H9 (cell line): ENCODE measurements at regions not wholly inside any gene's neighbourhood (a gene's known extent, or its start where the extent isn't known, plus 50 kb on each side); places are given as distances from the start of the nearest gene placed in this dataset.

Experiments
- DNase-seq: peaks from one replicate; pipeline ENCODE4 v3.0.0-alpha.2; 2017
- H2AFZ ChIP-seq: one replicate; pipeline ENCODE4 v1.6.1; 2013; ENCODE audit warnings: mild to moderate bottlenecking, low read length, control low read depth, moderate library complexity
- H2AK5ac ChIP-seq: 2 replicates; pipeline ENCODE4 v1.6.1; 2013; ENCODE audit warnings: low read length, control low read depth, mixed read lengths; ENCODE audit not compliant: insufficient read length
- H2BK120ac ChIP-seq: one replicate; pipeline ENCODE4 v1.6.1; 2013; ENCODE audit warnings: low read depth, mild to moderate bottlenecking, low read length, control low read depth, inconsistent platforms; ENCODE audit not compliant: poor library complexity, severe bottlenecking
- H2BK12ac ChIP-seq: 2 replicates; pipeline ENCODE4 v1.6.1; 2013; ENCODE audit warnings: low read length, control low read depth, mixed read lengths, low read depth; ENCODE audit not compliant: insufficient read length
- H2BK15ac ChIP-seq: 2 replicates; pipeline ENCODE4 v1.6.1; 2013; ENCODE audit warnings: low read depth, low read length, control low read depth
- H2BK20ac ChIP-seq: one replicate; pipeline ENCODE4 v1.6.1; 2013; ENCODE audit warnings: low read depth, mild to moderate bottlenecking, low read length, control low read depth, inconsistent platforms; ENCODE audit not compliant: poor library complexity, severe bottlenecking
- H2BK5ac ChIP-seq: 2 replicates; pipeline ENCODE4 v1.6.1; 2013; ENCODE audit warnings: low read length, control low read depth, mixed read lengths; ENCODE audit not compliant: insufficient read length
- H3K14ac ChIP-seq: 2 replicates; pipeline ENCODE4 v1.6.1; 2013; ENCODE audit warnings: low read length, control low read depth; ENCODE audit not compliant: insufficient read depth
- H3K18ac ChIP-seq: 2 replicates; pipeline ENCODE4 v1.6.1; 2013; ENCODE audit warnings: low read depth, mild to moderate bottlenecking, mixed read lengths, low read length, control low read depth; ENCODE audit not compliant: insufficient read length
- H3K23ac ChIP-seq: 2 replicates; pipeline ENCODE4 v1.6.1; 2013; ENCODE audit warnings: low read length, control low read depth, mixed read lengths, low read depth; ENCODE audit not compliant: insufficient read length
- H3K23me2 ChIP-seq: 2 replicates; pipeline ENCODE4 v1.6.1; 2013; ENCODE audit warnings: low read depth, mild to moderate bottlenecking, mixed read lengths, low read length, control low read depth; ENCODE audit not compliant: insufficient read length, poor library complexity, severe bottlenecking
- H3K27ac ChIP-seq: 2 replicates; pipeline ENCODE4 v1.5.1; 2013; ENCODE audit warnings: low read length, control low read depth, mixed read lengths, low read depth; ENCODE audit not compliant: insufficient read length
- H3K27me3 ChIP-seq: 2 replicates; pipeline ENCODE4 v1.6.1; 2013; ENCODE audit warnings: low read length, control low read depth, inconsistent platforms; ENCODE audit not compliant: insufficient read depth
- H3K4ac ChIP-seq: 2 replicates; pipeline ENCODE4 v1.6.1; 2013; ENCODE audit warnings: low read depth, mild to moderate bottlenecking, control low read depth, inconsistent platforms, low read length, moderate library complexity
- H3K4me1 ChIP-seq: 2 replicates; pipeline ENCODE4 v1.6.1; 2013; ENCODE audit warnings: low read length, control low read depth, inconsistent platforms; ENCODE audit not compliant: insufficient read depth
- H3K4me2 ChIP-seq: 2 replicates; pipeline ENCODE4 v1.6.1; 2013; ENCODE audit warnings: low read length, control low read depth, mixed read lengths; ENCODE audit not compliant: insufficient read length, insufficient read depth
- H3K56ac ChIP-seq: 2 replicates; pipeline ENCODE4 v1.6.1; 2013; ENCODE audit warnings: low read depth, mild to moderate bottlenecking, mixed read lengths, low read length, control low read depth; ENCODE audit not compliant: insufficient read length
- H3K79me1 ChIP-seq: 2 replicates; pipeline ENCODE4 v1.6.1; 2013; ENCODE audit warnings: low read depth, mild to moderate bottlenecking, moderate library complexity, low read length, control low read depth, inconsistent platforms; ENCODE audit not compliant: insufficient read depth, poor library complexity, severe bottlenecking
- H3K79me2 ChIP-seq: 2 replicates; pipeline ENCODE4 v1.6.1; 2013; ENCODE audit warnings: low read length, control low read depth, inconsistent platforms; ENCODE audit not compliant: insufficient read depth
- H3K9ac ChIP-seq: 2 replicates; pipeline ENCODE4 v1.6.1; 2013; ENCODE audit warnings: low read length, control low read depth, mixed read lengths; ENCODE audit not compliant: insufficient read length; ENCODE audit errors: extremely low read depth
- H3K9me3 ChIP-seq: one replicate; pipeline ENCODE4 v1.6.1; 2013; ENCODE audit warnings: low read depth, low read length, inconsistent platforms; ENCODE audit not compliant: control insufficient read depth
- H3T11ph ChIP-seq: one replicate; pipeline ENCODE4 v1.6.1; 2013; ENCODE audit warnings: mild to moderate bottlenecking, low read length, control low read depth, inconsistent platforms
- H4K20me1 ChIP-seq: one replicate; pipeline ENCODE4 v1.6.1; 2013; ENCODE audit not compliant: control insufficient read depth, insufficient read length, insufficient read depth
- H4K5ac ChIP-seq: 2 replicates; pipeline ENCODE4 v1.6.1; 2013; ENCODE audit warnings: low read depth, mild to moderate bottlenecking, mixed read lengths, low read length, control low read depth; ENCODE audit not compliant: insufficient read length
- H4K8ac ChIP-seq: replicated peaks from 2 replicates; pipeline ENCODE4 v1.6.1; 2013; ENCODE audit warnings: low read length, control low read depth, mixed read lengths, low read depth; ENCODE audit not compliant: insufficient read length
- H4K91ac ChIP-seq: 2 replicates; pipeline ENCODE4 v1.6.1; 2013; ENCODE audit warnings: low read depth, mild to moderate bottlenecking, moderate library complexity, mixed read lengths, low read length, control low read depth; ENCODE audit not compliant: insufficient read length
- H3K27ac Mint-ChIP-seq, 3 experiments: 2 replicates in 2 of 3; 3 replicates in 1 of 3; pipeline ENCODE4 v1.8.0; 2020 to 2021; ENCODE audit warnings: mixed read lengths in 3 of 3, mild to moderate bottlenecking in 1 of 3, moderate library complexity in 1 of 3
- H3K27me3 Mint-ChIP-seq: 2 replicates; pipeline ENCODE4 v1.8.0; 2021; ENCODE audit warnings: low read depth, mild to moderate bottlenecking, moderate library complexity, mixed read lengths
- H3K36me3 Mint-ChIP-seq, 3 experiments: 2 replicates in 2 of 3; 3 replicates in 1 of 3; pipeline ENCODE4 v1.8.0; 2020 to 2021; ENCODE audit warnings: low read depth in 3 of 3, mixed read lengths in 3 of 3; ENCODE audit not compliant: insufficient read depth in 1 of 3
- H3K4me1 Mint-ChIP-seq, 2 experiments: 2 replicates each; pipeline ENCODE4 v1.8.0; 2020; ENCODE audit warnings: mixed read lengths in 2 of 2
- H3K4me3 Mint-ChIP-seq, 2 experiments: 2 replicates in 1 of 2; 3 replicates in 1 of 2; pipeline ENCODE4 v1.8.0; 2020 to 2021; ENCODE audit warnings: mild to moderate bottlenecking in 2 of 2, mixed read lengths in 2 of 2, moderate library complexity in 1 of 2
- H3K9me3 Mint-ChIP-seq, 2 experiments: 2 replicates in 1 of 2; 3 replicates in 1 of 2; pipeline ENCODE4 v1.8.0; 2020; ENCODE audit warnings: mild to moderate bottlenecking in 2 of 2, mixed read lengths in 2 of 2, moderate library complexity in 1 of 2
- CTCF ChIP-seq: fragments of 200-600 bp; sonication (generic); conservative IDR thresholded peaks from 3 replicates; pipeline ENCODE4 v1.8.0; 2021; ENCODE audit warnings: antibody characterized with exemption, mild to moderate bottlenecking
- WGBS: extraction: QIAGEN DNeasy Blood & Tissue Kit; methylation state at CpG from one replicate; pipeline ENCODE4 v1.1.7; 2013; ENCODE audit warnings: missing lambda C conversion rate, low lambda C conversion rate, mixed read lengths; ENCODE audit not compliant: insufficient read length; ENCODE audit errors: extremely low coverage; 5-methylcytosine and 5-hydroxymethylcytosine counted together

- no peaks in the 10 kb centered on the region for H3K79me1 ChIP-seq
- no peaks in the 10 kb centered on the region for H3K4me1 ChIP-seq
- H3K27ac Mint-ChIP-seq = no peak overlapping the region
- H2BK20ac ChIP-seq = no peak overlapping the region
- no peak overlapping the region for H2BK12ac ChIP-seq
- no peak overlapping the region for H3K56ac ChIP-seq
- H3K9ac ChIP-seq = no peak overlapping the region
- H3K23ac ChIP-seq = no peak overlapping the region
- no peak for DNase-seq
- no peaks in the 10 kb centered on the region for H3K27me3 ChIP-seq
- no peaks in the 10 kb centered on the region for H3K23me2 ChIP-seq
- H3K9me3 Mint-ChIP-seq = peaks cover 0 to 2% of the 10 kb centered on the region in 2 experiments; a peak in 3 of 5 replicates
- H4K8ac ChIP-seq = no peak overlapping the region
- no peak overlapping the region for H2BK120ac ChIP-seq
- H2BK15ac ChIP-seq = no peak overlapping the region
- TF ChIP-seq CTCF = no peak
- no peak overlapping the region for H3K27ac ChIP-seq
- H3K4ac ChIP-seq = no peak overlapping the region
- no peaks in the 10 kb centered on the region for H3K36me3 Mint-ChIP-seq
- no peak overlapping the region for H3K18ac ChIP-seq
- no peaks in the 10 kb centered on the region for H3K79me2 ChIP-seq
- H2AFZ ChIP-seq = no peak overlapping the region
- no peak overlapping the region for H3K14ac ChIP-seq
- H3K4me2 ChIP-seq = no peak overlapping the region
- no peak overlapping the region for H2AK5ac ChIP-seq
- no peak overlapping the region for H4K91ac ChIP-seq
- no peak overlapping the region for H3T11ph ChIP-seq
- H2BK5ac ChIP-seq = no peak overlapping the region
- no peaks in the 10 kb centered on the region for H3K9me3 ChIP-seq
- no CpG with 5 or more reads among the region's 2 CpGs for WGBS
- H3K4me3 Mint-ChIP-seq = no peak overlapping the region
- H4K20me1 ChIP-seq = no peaks in the 10 kb centered on the region
- no peaks in the 10 kb centered on the region for H3K27me3 Mint-ChIP-seq
- H3K4me1 Mint-ChIP-seq = no peaks in the 10 kb centered on the region
- H4K5ac ChIP-seq = no peak overlapping the region
Observed at GRCh38 chr12:60803147-60803546, 1207.3 kb downstream of the SLC16A7 start.
